Adrenal gland (tissue), 9 donors: ENCODE measurements at regions not wholly inside any gene's neighbourhood (a gene's known extent, or its start where the extent isn't known, plus 50 kb on each side); places are given as distances from the start of the nearest gene placed in this dataset.

Experiments used
- DNase-seq, 7 donors: peaks; one replicate each; pipeline ENCODE4 v3.0.0-alpha.2; 2019 to 2020
- H3K27ac ChIP-seq, 5 donors: fragments of 200-600 bp; sonication (generic) in 4 of 5; 1 replicate in 3 of 5; 2 replicates in 2 of 5; pipeline versions ENCODE4 v1.5.1 to v1.8.0; 2016 to 2020; ENCODE audit warnings: mild to moderate bottlenecking in 1 of 5
- H3K27me3 ChIP-seq: fragments of 200-600 bp; 2 replicates; pipeline ENCODE4 v1.8.0; 2021
- H3K36me3 ChIP-seq, 2 donors: fragments of 200-600 bp; replicated peaks in 1 of 2; 1 replicate in 1 of 2; 2 replicates in 1 of 2; pipeline versions ENCODE4 v1.5.1 to v1.8.0; 2018 to 2022
- H3K4me1 ChIP-seq, 2 donors: fragments of 200-600 bp; replicated peaks in 1 of 2; 1 replicate in 1 of 2; 2 replicates in 1 of 2; pipeline versions ENCODE4 v1.5.1 to v1.8.0; 2018 to 2021
- H3K4me3 ChIP-seq, 4 donors: fragments of 200-600 bp; sonication (generic) in 3 of 4; one replicate each; pipeline ENCODE4 v1.5.1; 2016 to 2018
- H3K9me3 ChIP-seq, 3 donors: fragments of 200-600 bp; sonication (generic) in 1 of 3; replicated peaks in 1 of 3; 1 replicate in 2 of 3; 2 replicates in 1 of 3; pipeline versions ENCODE4 v1.5.1 to v1.8.0; 2016 to 2021
- POLR2A ChIP-seq, 2 donors: fragments of 450-650 bp; IDR thresholded peaks; one replicate each; pipeline ENCODE4 v1.6.1; 2017; ENCODE audit warnings: antibody characterized with exemption in 2 of 2, mild to moderate bottlenecking in 2 of 2, moderate library complexity in 1 of 2
- WGBS, 4 donors: extraction: QIAGEN DNeasy Blood & Tissue Kit in 2 of 4; methylation state at CpG; one replicate each; pipeline versions ENCODE4 v1.1.5 to v1.1.7; 2013 to 2017; 5-methylcytosine and 5-hydroxymethylcytosine counted together
- intact Hi-C, 2 donors: fragments of 100-400 bp; cut with DNase I; formaldehyde crosslinking; loops; one replicate each; pipeline versions ENCODE4 v1.14.1 to v1.15.0; 2022 to 2023
- TF ChIP-seq, protein P1 (sequence below), 6 experiments: fragments of 450-650 bp in 4 of 6; fragments of 200-600 bp in 2 of 6; sonication (generic) in 1 of 6; IDR thresholded peaks; 1 replicate in 5 of 6; 2 replicates in 1 of 6; pipeline versions ENCODE4 v1.5.1 to v1.8.0; 2016 to 2021; ENCODE audit warnings: antibody characterized with exemption in 6 of 6, mild to moderate bottlenecking in 2 of 6, moderate library complexity in 1 of 6
- donor health status: healthy with polysubstance abuse.
- donor health status: Bipolar disorder and iron deficiency.
- donor health status: DM: yes; HTN: yes; CAD: no.
- donor health status: DM: no; HTN: no; CAD: no.
- donor health status: DM: no; HTN: no; CAD: no.

- WGBS, 4 donors, result 86 to 95% (median 92%) methylated on average over 6 of the region's 6 CpGs
- Histone ChIP-seq H3K9me3 (no peaks in the 10 kb centered on the region), H3K36me3 (no peaks in the 10 kb centered on the region), H3K4me3 (no peak overlapping the region), H3K4me1 (no peaks in the 10 kb centered on the region), H3K27ac (no peak overlapping the region), H3K27me3 (peaks cover 4% of the 10 kb centered on the region)
- intact Hi-C loops, result no loop called here
- DNase-seq, result no peak
- TF ChIP-seq POLR2A (IDR thresholded peaks at IDR 0.05), result no peak
- TF ChIP-seq, protein P1, sequence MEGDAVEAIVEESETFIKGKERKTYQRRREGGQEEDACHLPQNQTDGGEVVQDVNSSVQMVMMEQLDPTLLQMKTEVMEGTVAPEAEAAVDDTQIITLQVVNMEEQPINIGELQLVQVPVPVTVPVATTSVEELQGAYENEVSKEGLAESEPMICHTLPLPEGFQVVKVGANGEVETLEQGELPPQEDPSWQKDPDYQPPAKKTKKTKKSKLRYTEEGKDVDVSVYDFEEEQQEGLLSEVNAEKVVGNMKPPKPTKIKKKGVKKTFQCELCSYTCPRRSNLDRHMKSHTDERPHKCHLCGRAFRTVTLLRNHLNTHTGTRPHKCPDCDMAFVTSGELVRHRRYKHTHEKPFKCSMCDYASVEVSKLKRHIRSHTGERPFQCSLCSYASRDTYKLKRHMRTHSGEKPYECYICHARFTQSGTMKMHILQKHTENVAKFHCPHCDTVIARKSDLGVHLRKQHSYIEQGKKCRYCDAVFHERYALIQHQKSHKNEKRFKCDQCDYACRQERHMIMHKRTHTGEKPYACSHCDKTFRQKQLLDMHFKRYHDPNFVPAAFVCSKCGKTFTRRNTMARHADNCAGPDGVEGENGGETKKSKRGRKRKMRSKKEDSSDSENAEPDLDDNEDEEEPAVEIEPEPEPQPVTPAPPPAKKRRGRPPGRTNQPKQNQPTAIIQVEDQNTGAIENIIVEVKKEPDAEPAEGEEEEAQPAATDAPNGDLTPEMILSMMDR (IDR thresholded peaks at IDR 0.05), result no peak
Measured at GRCh38 chr2:71827524-71827901, 320.1 kb downstream of the CYP26B1 start.

GRCh38 chr2:71826826-71827523 is 320.7 kb downstream of the CYP26B1 start:
- Histone ChIP-seq H3K27ac (no peak overlapping the region), H3K27me3 (peaks cover 4% of the 10 kb centered on the region), H3K4me1 (no peaks in the 10 kb centered on the region), H3K36me3 (no peaks in the 10 kb centered on the region), H3K4me3 (no peak overlapping the region), H3K9me3 (no peaks in the 10 kb centered on the region)
- intact Hi-C loops, result no loop called here
- WGBS, 4 donors, result 70 to 91% (median 78%) methylated on average over 5 of the region's 5 CpGs
- TF ChIP-seq POLR2A (IDR thresholded peaks at IDR 0.05), result no peak
- TF ChIP-seq, protein P1 (IDR thresholded peaks at IDR 0.05), result no peak
- no peak for DNase-seq

- 60 to 77% (median 68%) methylated on average over 3 of the region's 3 CpGs for WGBS, 4 donors
- no peak for DNase-seq
Measured at GRCh38 chr2:71826299-71826698, 321.4 kb downstream of the CYP26B1 start.

GRCh38 chr2:71824436-71824835 is 323.2 kb downstream of the CYP26B1 start:
- H3K36me3 ChIP-seq, result no peaks in the 10 kb centered on the region
- DNase-seq, result no peak
- no peak for TF ChIP-seq POLR2A (IDR thresholded peaks at IDR 0.05)
- TF ChIP-seq, protein P1 (IDR thresholded peaks at IDR 0.05), result no peak
- no peaks in the 10 kb centered on the region for H3K27me3 ChIP-seq
- no peak overlapping the region for H3K27ac ChIP-seq
- H3K4me1 ChIP-seq, result no peaks in the 10 kb centered on the region
- intact Hi-C loops, result no loop called here
- WGBS, 4 donors, result 82 to 100% (median 92%) methylated on average over 2 of the region's 2 CpGs
- H3K4me3 ChIP-seq, result no peak overlapping the region
- H3K9me3 ChIP-seq, result no peaks in the 10 kb centered on the region

More at GRCh38 chr2:71826299-71826698, 321.4 kb downstream of the CYP26B1 start:
- TF ChIP-seq POLR2A (IDR thresholded peaks at IDR 0.05), result no peak
- TF ChIP-seq, protein P1 (IDR thresholded peaks at IDR 0.05), result no peak
- no peak overlapping the region for H3K4me3 ChIP-seq
- H3K27ac ChIP-seq, result no peak overlapping the region
- H3K9me3 ChIP-seq, result no peaks in the 10 kb centered on the region
- no peaks in the 10 kb centered on the region for H3K4me1 ChIP-seq
- peaks cover 4% of the 10 kb centered on the region for H3K27me3 ChIP-seq
- intact Hi-C loops, result no loop called here
- H3K36me3 ChIP-seq, result no peaks in the 10 kb centered on the region
